ENCODE measurements at regions not wholly inside any gene's neighbourhood (a gene's known extent, or its start where the extent isn't known, plus 50 kb on each side); places are given as distances from the start of the nearest gene placed in this dataset.

DNA sequence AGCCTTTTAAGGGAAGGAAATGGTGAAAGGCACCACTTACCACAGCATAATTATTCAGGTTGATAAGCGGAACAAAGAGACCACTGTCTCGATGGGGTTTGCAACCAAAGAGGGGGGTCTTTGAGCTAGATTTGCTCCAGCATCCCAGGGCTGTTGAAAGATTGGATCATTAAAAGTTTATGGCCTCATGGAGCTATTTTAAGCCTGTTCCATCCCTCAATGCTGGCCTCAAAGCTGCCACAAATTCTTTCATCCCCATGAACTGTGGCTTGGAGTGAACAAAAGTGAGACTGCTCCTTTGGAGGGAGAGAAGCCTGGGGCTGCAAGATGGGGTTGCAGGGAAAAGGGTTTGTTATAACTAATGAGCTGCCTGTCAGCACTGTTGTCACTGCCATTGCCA, 209.8 kb downstream of the RTL9 start:
- TF ChIP-seq ESRRG (CRISPR knock-in tag; IDR thresholded peaks at IDR 0.05), result no peak
- no peak for TF ChIP-seq PPARA (CRISPR knock-in tag; IDR thresholded peaks at IDR 0.05; ENCODE audit: borderline replicate concordance)
- TF ChIP-seq, protein P1, sequence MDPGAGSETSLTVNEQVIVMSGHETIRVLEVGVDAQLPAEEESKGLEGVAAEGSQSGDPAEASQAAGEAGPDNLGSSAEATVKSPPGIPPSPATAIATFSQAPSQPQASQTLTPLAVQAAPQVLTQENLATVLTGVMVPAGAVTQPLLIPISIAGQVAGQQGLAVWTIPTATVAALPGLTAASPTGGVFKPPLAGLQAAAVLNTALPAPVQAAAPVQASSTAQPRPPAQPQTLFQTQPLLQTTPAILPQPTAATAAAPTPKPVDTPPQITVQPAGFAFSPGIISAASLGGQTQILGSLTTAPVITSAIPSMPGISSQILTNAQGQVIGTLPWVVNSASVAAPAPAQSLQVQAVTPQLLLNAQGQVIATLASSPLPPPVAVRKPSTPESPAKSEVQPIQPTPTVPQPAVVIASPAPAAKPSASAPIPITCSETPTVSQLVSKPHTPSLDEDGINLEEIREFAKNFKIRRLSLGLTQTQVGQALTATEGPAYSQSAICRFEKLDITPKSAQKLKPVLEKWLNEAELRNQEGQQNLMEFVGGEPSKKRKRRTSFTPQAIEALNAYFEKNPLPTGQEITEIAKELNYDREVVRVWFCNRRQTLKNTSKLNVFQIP (CRISPR knock-in tag; IDR thresholded peaks at IDR 0.05; ENCODE audit: borderline replicate concordance, low read depth), result no peak
- TF ChIP-seq SNAI2 (CRISPR knock-in tag; IDR thresholded peaks at IDR 0.05), result no peak
- TF ChIP-seq CSDC2 (CRISPR knock-in tag; IDR thresholded peaks at IDR 0.05), result no peak
- no peak for TF ChIP-seq ZNF70 (CRISPR knock-in tag; IDR thresholded peaks at IDR 0.05)
- no peak for TF ChIP-seq ARNTL (CRISPR knock-in tag; IDR thresholded peaks at IDR 0.05; ENCODE audit: borderline replicate concordance, low read depth)
- TF ChIP-seq, protein P2, sequence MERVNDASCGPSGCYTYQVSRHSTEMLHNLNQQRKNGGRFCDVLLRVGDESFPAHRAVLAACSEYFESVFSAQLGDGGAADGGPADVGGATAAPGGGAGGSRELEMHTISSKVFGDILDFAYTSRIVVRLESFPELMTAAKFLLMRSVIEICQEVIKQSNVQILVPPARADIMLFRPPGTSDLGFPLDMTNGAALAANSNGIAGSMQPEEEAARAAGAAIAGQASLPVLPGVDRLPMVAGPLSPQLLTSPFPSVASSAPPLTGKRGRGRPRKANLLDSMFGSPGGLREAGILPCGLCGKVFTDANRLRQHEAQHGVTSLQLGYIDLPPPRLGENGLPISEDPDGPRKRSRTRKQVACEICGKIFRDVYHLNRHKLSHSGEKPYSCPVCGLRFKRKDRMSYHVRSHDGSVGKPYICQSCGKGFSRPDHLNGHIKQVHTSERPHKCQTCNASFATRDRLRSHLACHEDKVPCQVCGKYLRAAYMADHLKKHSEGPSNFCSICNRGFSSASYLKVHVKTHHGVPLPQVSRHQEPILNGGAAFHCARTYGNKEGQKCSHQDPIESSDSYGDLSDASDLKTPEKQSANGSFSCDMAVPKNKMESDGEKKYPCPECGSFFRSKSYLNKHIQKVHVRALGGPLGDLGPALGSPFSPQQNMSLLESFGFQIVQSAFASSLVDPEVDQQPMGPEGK (CRISPR knock-in tag; IDR thresholded peaks at IDR 0.05; ENCODE audit: borderline replicate concordance), result no peak
- no peak for TF ChIP-seq RARB (CRISPR knock-in tag; IDR thresholded peaks at IDR 0.05)
- TF ChIP-seq ZNF8 (CRISPR knock-in tag; IDR thresholded peaks at IDR 0.05), result no peak
- TF ChIP-seq, protein P3, sequence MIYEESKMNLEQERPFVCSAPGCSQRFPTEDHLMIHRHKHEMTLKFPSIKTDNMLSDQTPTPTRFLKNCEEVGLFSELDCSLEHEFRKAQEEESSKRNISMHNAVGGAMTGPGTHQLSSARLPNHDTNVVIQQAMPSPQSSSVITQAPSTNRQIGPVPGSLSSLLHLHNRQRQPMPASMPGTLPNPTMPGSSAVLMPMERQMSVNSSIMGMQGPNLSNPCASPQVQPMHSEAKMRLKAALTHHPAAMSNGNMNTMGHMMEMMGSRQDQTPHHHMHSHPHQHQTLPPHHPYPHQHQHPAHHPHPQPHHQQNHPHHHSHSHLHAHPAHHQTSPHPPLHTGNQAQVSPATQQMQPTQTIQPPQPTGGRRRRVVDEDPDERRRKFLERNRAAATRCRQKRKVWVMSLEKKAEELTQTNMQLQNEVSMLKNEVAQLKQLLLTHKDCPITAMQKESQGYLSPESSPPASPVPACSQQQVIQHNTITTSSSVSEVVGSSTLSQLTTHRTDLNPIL (CRISPR knock-in tag; IDR thresholded peaks at IDR 0.05; ENCODE audit: low read depth), result no peak
- no peak for ATAC-seq

DNA sequence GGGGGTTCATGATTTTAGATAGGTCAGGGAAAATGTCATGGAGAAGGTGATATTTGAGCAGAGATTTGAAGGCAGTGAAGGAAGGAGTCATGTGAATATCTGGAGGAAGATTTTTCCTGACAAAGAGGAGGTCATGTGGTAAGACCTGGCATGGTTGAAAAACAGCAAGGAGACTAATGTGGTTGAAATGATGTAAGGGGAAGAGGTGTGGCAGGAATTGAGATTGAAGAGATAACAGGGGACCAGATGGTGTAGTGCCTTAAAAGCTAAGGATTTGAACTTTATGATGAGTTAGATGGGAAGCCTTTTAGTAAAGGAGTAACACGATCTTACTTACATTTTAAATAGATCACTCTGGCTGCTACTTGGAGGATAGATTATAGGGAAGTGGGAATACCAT, 210.9 kb downstream of the RTL9 start:
- TF ChIP-seq CSDC2 (CRISPR knock-in tag; IDR thresholded peaks at IDR 0.05) (no peak), ISL1 (CRISPR knock-in tag; IDR thresholded peaks at IDR 0.05) (no peak), TCF4 (CRISPR knock-in tag; IDR thresholded peaks at IDR 0.05; ENCODE audit: borderline replicate concordance) (no peak), ZC3H10 (CRISPR knock-in tag; IDR thresholded peaks at IDR 0.05) (no peak), OSR1 (CRISPR knock-in tag; IDR thresholded peaks at IDR 0.05) (no peak), GLIS3 (CRISPR knock-in tag; IDR thresholded peaks at IDR 0.05) (no peak), ESRRG (CRISPR knock-in tag; IDR thresholded peaks at IDR 0.05) (no peak), PPARA (CRISPR knock-in tag; IDR thresholded peaks at IDR 0.05; ENCODE audit: borderline replicate concordance) (no peak), ZNF8 (CRISPR knock-in tag; IDR thresholded peaks at IDR 0.05) (no peak), BACH2 (CRISPR knock-in tag; IDR thresholded peaks at IDR 0.05; ENCODE audit: borderline replicate concordance) (no peak)
- TF ChIP-seq, protein P1 (CRISPR knock-in tag; IDR thresholded peaks at IDR 0.05; ENCODE audit: borderline replicate concordance, low read depth), result no peak
- TF ChIP-seq, protein P3 (CRISPR knock-in tag; IDR thresholded peaks at IDR 0.05; ENCODE audit: low read depth), result no peak
- TF ChIP-seq, protein P4, sequence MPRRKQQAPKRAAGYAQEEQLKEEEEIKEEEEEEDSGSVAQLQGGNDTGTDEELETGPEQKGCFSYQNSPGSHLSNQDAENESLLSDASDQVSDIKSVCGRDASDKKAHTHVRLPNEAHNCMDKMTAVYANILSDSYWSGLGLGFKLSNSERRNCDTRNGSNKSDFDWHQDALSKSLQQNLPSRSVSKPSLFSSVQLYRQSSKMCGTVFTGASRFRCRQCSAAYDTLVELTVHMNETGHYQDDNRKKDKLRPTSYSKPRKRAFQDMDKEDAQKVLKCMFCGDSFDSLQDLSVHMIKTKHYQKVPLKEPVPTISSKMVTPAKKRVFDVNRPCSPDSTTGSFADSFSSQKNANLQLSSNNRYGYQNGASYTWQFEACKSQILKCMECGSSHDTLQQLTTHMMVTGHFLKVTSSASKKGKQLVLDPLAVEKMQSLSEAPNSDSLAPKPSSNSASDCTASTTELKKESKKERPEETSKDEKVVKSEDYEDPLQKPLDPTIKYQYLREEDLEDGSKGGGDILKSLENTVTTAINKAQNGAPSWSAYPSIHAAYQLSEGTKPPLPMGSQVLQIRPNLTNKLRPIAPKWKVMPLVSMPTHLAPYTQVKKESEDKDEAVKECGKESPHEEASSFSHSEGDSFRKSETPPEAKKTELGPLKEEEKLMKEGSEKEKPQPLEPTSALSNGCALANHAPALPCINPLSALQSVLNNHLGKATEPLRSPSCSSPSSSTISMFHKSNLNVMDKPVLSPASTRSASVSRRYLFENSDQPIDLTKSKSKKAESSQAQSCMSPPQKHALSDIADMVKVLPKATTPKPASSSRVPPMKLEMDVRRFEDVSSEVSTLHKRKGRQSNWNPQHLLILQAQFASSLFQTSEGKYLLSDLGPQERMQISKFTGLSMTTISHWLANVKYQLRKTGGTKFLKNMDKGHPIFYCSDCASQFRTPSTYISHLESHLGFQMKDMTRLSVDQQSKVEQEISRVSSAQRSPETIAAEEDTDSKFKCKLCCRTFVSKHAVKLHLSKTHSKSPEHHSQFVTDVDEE (CRISPR knock-in tag; IDR thresholded peaks at IDR 0.05), result no peak
- no peak for ATAC-seq

DNA sequence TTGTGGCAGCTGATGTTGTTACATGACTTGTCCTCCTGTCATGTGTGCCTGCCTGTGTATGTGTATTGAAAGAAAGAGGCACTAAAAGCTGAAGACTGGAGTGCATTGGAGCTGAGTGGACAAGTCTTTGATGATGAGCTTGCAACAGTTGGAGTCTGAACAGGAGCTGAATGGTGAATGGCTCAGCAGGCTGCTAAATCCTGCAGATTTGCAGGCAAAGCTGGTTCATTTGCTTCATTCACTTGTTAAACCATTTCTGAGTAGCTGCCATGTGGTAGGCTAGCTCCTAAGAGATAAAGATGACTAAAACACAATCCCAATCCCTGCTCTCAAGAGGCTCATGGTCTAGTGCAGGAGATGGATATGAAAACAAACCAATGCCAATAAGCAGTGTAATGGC, 217.3 kb downstream of the CHRDL1 start:
- ATAC-seq, result no peak
- TF ChIP-seq ZNF565 (CRISPR knock-in tag; conservative IDR thresholded peaks at IDR 0.05; ENCODE audit: low read depth) (no peak), ZFP30 (CRISPR knock-in tag; IDR thresholded peaks at IDR 0.05) (no peak), TOX (CRISPR knock-in tag; IDR thresholded peaks at IDR 0.05; ENCODE audit: borderline replicate concordance) (no peak), CSDC2 (CRISPR knock-in tag; IDR thresholded peaks at IDR 0.05) (no peak), GLIS3 (CRISPR knock-in tag; IDR thresholded peaks at IDR 0.05) (no peak), ZNF8 (CRISPR knock-in tag; IDR thresholded peaks at IDR 0.05) (no peak), TCF4 (CRISPR knock-in tag; IDR thresholded peaks at IDR 0.05; ENCODE audit: borderline replicate concordance) (no peak), OSR1 (CRISPR knock-in tag; IDR thresholded peaks at IDR 0.05) (no peak), ESRRG (CRISPR knock-in tag; IDR thresholded peaks at IDR 0.05) (no peak), RARB (CRISPR knock-in tag; IDR thresholded peaks at IDR 0.05) (no peak), PPARA (CRISPR knock-in tag; IDR thresholded peaks at IDR 0.05; ENCODE audit: borderline replicate concordance) (no peak)
- TF ChIP-seq, protein P4 (CRISPR knock-in tag; IDR thresholded peaks at IDR 0.05), result no peak
- TF ChIP-seq, protein P1 (CRISPR knock-in tag; IDR thresholded peaks at IDR 0.05; ENCODE audit: borderline replicate concordance, low read depth), result no peak
